Stomach (tissue), 8 donors: ENCODE measurements at regions not wholly inside any gene's neighbourhood (a gene's known extent, or its start where the extent isn't known, plus 50 kb on each side); places are given as distances from the start of the nearest gene placed in this dataset.

Experiments used
- DNase-seq, 2 donors: peaks; one replicate each; pipeline versions ENCODE4 v3.0.0 to v3.0.0-alpha.2; 2013 to 2019
- H3K27ac ChIP-seq, 5 donors: fragments of 200-600 bp in 4 of 5; sonication (generic) in 4 of 5; one replicate each; pipeline ENCODE4 v1.5.1; 2013 to 2019; ENCODE audit warnings: mild to moderate bottlenecking in 1 of 5, moderate library complexity in 1 of 5
- H3K27me3 ChIP-seq, 3 donors: fragments of 200-600 bp; sonication (generic); one replicate each; pipeline ENCODE4 v1.5.1; 2017 to 2019; ENCODE audit warnings: mixed run types in 1 of 3
- H3K36me3 ChIP-seq, 4 donors: fragments of 200-600 bp; sonication (generic); 1 replicate in 3 of 4; 2 replicates in 1 of 4; pipeline ENCODE4 v1.5.1; 2016 to 2019
- H3K4me1 ChIP-seq, 4 donors: fragments of 200-600 bp; sonication (generic); one replicate each; pipeline ENCODE4 v1.5.1; 2016 to 2019
- H3K4me3 ChIP-seq, 4 donors: fragments of 200-600 bp; sonication (generic) in 3 of 4; one replicate each; pipeline ENCODE4 v1.5.1; 2016 to 2019; ENCODE audit warnings: mild to moderate bottlenecking in 1 of 4
- H3K9me3 ChIP-seq, 4 donors: fragments of 200-600 bp; sonication (generic); one replicate each; pipeline ENCODE4 v1.5.1; 2016 to 2019
- CTCF ChIP-seq, 7 experiments: fragments of 450-650 bp in 4 of 7; fragments of 200-600 bp in 3 of 7; sonication (generic) in 3 of 7; IDR thresholded peaks; one replicate each; pipeline ENCODE4 v1.5.1; 2016 to 2019; ENCODE audit warnings: antibody characterized with exemption in 7 of 7, control low read depth in 2 of 7, mild to moderate bottlenecking in 1 of 7
- EP300 ChIP-seq: sonication (generic); formaldehyde crosslinking; IDR thresholded peaks from one replicate; pipeline ENCODE4 v1.6.1; 2017; ENCODE audit warnings: antibody characterized with exemption
- POLR2A ChIP-seq, 4 donors: fragments of 450-650 bp; IDR thresholded peaks; one replicate each; pipeline ENCODE4 v1.6.1; 2016; ENCODE audit warnings: antibody characterized with exemption in 4 of 4, control low read depth in 2 of 4, mild to moderate bottlenecking in 1 of 4, moderate library complexity in 1 of 4
- POLR2AphosphoS5 ChIP-seq, 3 donors: sonication (generic); formaldehyde crosslinking; IDR thresholded peaks; one replicate each; pipeline ENCODE4 v1.6.1; 2016; ENCODE audit warnings: antibody characterized with exemption in 3 of 3
- WGBS, 5 donors: extraction: QIAGEN DNeasy Blood & Tissue Kit in 3 of 5; methylation state at CpG; one replicate each; pipeline versions ENCODE4 v1.1.5 to v1.1.7; 2013 to 2018; 5-methylcytosine and 5-hydroxymethylcytosine counted together
- intact Hi-C: fragments of 100-400 bp; cut with DNase I; formaldehyde crosslinking; loops from one replicate; pipeline ENCODE4 v1.15.1; 2023; ENCODE audit warnings: low total_unique reads
- donor health status: healthy with polysubstance abuse.
- donor health status: Bipolar disorder and iron deficiency.
- donor health status: healthy.

GRCh38 chr1:14440166-14440565 lies 158.3 kb upstream of the KAZN start:
- Histone ChIP-seq H3K4me3 (no peak overlapping the region), H3K27me3 (peaks cover 0 to 4% (median 0%) of the 10 kb centered on the region in 3 donors), H3K9me3 (no peaks in the 10 kb centered on the region), H3K27ac (no peak overlapping the region), H3K4me1 (no peaks in the 10 kb centered on the region), H3K36me3 (no peaks in the 10 kb centered on the region)
- intact Hi-C loops, result no loop called here
- 91 to 97% (median 92%) methylated on average over 9 of the region's 9 CpGs for WGBS, 5 donors
- no peak for TF ChIP-seq CTCF (IDR thresholded peaks at IDR 0.05)
- no peak for TF ChIP-seq POLR2A (IDR thresholded peaks at IDR 0.05)
- no peak for TF ChIP-seq POLR2AphosphoS5 (IDR thresholded peaks at IDR 0.05)
- no peak for TF ChIP-seq EP300
- DNase-seq, result no peak

- Histone ChIP-seq H3K36me3 (no peaks in the 10 kb centered on the region), H3K27me3 (peaks cover 0 to 3% (median 0%) of the 10 kb centered on the region in 3 donors), H3K27ac (no peak overlapping the region), H3K4me3 (no peak overlapping the region), H3K4me1 (no peaks in the 10 kb centered on the region), H3K9me3 (no peaks in the 10 kb centered on the region)
- intact Hi-C loops, result no loop called here
- no peak for TF ChIP-seq POLR2AphosphoS5 (IDR thresholded peaks at IDR 0.05)
- TF ChIP-seq EP300, result no peak
- no peak for TF ChIP-seq POLR2A (IDR thresholded peaks at IDR 0.05)
- TF ChIP-seq CTCF (IDR thresholded peaks at IDR 0.05), result no peak
- WGBS, 5 donors, result 88 to 98% (median 92%) methylated on average over 4 of the region's 4 CpGs
- no peak for DNase-seq
These were observed 157.8 kb upstream of the KAZN start for GRCh38 chr1:14440731-14441130.

- no peak for TF ChIP-seq CTCF (IDR thresholded peaks at IDR 0.05)
- TF ChIP-seq EP300, result no peak
- no peak for TF ChIP-seq POLR2AphosphoS5 (IDR thresholded peaks at IDR 0.05)
- TF ChIP-seq POLR2A (IDR thresholded peaks at IDR 0.05), result no peak
- intact Hi-C loops, result no loop called here
These were observed 157.2 kb upstream of the KAZN start for GRCh38 chr1:14441302-14441741.

GRCh38 chr1:14442669-14443068 lies 155.8 kb upstream of the KAZN start:
- Histone ChIP-seq H3K27me3 (peaks cover 0 to 6% (median 0%) of the 10 kb centered on the region in 3 donors), H3K27ac (no peak overlapping the region), H3K4me3 (no peak overlapping the region), H3K9me3 (no peaks in the 10 kb centered on the region), H3K4me1 (no peaks in the 10 kb centered on the region), H3K36me3 (no peaks in the 10 kb centered on the region)
- WGBS, 5 donors, result 72 to 79% (median 77%) methylated on average over 4 of the region's 4 CpGs
- TF ChIP-seq POLR2A (IDR thresholded peaks at IDR 0.05) (no peak), EP300 (no peak), CTCF (IDR thresholded peaks at IDR 0.05) (no peak), POLR2AphosphoS5 (IDR thresholded peaks at IDR 0.05) (no peak)
- intact Hi-C loops, result no loop called here
- no peak for DNase-seq

More at GRCh38 chr1:14441302-14441741, 157.2 kb upstream of the KAZN start:
- Histone ChIP-seq H3K27ac (no peak overlapping the region), H3K36me3 (no peaks in the 10 kb centered on the region), H3K27me3 (peaks cover 0 to 6% (median 0%) of the 10 kb centered on the region in 3 donors), H3K4me1 (no peaks in the 10 kb centered on the region), H3K9me3 (no peaks in the 10 kb centered on the region), H3K4me3 (no peak overlapping the region)
- WGBS, 5 donors, result 78 to 88% (median 86%) methylated on average over 6 of the region's 6 CpGs
- no peak for DNase-seq
